COR-L47 (cell line): ENCODE measurements at regions not wholly inside any gene's neighbourhood (a gene's known extent, or its start where the extent isn't known, plus 50 kb on each side); places are given as distances from the start of the nearest gene placed in this dataset.
"Not testable (repeated sequence)": the region's sequence is repeated elsewhere in the genome, so short reads cannot be mapped to it uniquely, and the experiment has no call there.

Source experiments
- DNase-seq: peaks from one replicate; lab custom pipeline; 2025; lab: John Stamatoyannopoulos, UW

DNA sequence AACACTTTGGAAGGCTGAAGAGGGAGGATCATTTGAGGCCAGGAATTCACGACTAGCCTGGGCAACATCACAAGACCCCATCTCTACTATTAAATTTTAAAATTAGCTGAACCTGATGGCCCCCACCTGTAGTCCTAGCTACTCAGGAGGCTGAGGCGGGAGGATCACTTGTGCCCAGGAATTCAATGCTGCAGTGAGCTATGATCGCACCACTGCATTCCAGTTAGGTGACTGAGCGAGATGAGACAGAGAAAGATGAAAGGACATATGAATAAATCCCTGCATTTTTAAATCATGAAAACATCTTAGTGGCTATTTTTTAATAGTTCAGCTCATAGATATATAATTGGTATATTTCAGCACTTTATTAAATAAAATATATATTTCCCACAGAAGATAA is 93.8 kb downstream of the GPR63 start:
- DNase-seq: no peak

DNA sequence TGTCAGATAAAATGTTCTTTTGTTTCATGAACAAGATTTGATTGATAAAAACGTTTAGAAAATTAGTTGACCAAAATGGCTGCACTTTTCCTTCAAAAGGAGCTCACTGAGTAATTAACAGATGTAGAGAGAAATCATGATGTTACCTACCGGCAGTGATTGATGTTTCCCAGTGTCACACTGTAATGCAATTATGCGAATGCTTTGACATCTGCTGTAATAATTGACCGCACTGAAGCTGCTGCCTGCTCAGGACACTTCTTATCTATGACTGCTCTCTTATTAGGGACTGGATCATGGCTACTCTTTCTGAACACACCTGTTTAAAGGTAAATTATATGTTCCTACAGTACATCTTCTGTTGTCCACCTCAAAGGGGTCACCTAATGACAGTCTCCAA is 94.6 kb downstream of the GPR63 start:
- DNase-seq: no peak

DNA sequence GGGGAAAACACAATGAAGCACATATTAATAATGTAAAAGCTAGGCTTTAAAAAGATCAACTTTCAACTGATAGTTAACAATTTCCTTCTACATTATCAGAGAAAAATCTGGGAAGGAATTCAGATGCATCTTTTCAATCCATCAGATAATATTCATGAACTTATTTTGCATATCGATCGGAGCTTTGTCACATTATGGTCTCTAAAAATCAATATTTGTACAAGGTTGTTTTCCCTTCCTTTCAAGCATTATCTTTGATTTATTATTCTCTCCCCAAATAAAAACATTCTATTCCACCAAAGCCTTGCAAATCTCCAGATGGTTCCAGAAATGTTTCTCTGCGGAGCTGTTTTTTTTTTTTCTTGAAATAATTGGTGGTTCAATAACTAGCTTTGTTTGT is 101.9 kb downstream of the GPR63 start:
- DNase-seq: no peak

DNA sequence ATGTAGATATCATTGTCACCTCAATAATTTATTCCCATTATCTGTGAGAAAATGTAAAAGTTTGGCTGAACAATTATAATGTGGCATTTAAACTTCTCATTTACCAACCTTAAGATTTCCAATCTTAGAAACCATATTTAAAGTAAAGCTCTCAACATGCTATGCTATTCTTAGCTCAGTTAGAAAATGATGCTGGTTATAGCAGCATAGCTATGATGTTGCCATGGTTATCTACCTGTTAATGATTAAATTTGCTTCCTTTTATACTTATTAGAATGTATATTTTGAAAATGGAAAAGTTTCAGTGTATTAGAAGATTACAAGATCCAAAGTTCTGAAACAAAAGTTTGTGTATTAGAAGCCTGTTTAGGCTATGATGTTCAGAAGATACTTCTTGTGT is 110.1 kb downstream of the GPR63 start:
- no peak for DNase-seq

DNA sequence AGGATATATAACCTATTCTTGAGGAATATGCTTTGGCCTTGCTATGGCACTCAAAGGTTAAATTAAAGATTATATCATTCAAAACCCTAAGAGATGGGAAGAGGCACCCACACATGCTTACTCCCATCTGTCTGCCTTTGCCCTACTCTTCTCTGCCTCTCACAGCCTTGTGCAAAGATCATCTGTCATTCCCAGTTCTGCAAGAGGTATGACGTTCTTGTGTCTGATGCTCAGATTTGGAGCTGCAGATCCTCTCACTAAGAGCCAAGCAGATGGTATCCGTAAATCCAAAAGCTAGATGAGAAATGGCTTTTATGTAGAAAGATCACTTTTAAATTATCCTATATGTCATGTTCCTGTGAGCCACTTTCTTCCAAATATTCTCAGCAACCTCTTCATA is 112.0 kb downstream of the GPR63 start:
- DNase-seq: no peak

DNA sequence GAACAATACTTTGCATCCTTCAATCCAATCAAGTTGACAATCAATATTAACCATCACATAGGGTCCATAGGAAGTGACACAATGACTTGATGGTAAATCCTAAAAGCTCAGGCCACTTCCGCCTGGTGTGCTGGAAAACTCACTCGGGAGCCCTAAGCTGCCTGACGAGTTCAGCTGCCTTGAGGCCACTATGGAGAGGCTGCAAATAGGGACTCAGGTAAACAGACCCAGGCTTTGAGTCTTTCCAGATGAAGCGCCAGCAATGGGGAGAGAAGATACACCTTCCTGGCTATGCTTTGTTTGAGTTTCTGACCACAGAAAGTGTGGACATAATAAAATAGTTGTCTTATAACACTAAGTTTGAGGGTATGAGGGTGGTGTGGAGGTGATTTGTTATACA is 112.6 kb downstream of the GPR63 start:
- DNase-seq: no peak

DNA sequence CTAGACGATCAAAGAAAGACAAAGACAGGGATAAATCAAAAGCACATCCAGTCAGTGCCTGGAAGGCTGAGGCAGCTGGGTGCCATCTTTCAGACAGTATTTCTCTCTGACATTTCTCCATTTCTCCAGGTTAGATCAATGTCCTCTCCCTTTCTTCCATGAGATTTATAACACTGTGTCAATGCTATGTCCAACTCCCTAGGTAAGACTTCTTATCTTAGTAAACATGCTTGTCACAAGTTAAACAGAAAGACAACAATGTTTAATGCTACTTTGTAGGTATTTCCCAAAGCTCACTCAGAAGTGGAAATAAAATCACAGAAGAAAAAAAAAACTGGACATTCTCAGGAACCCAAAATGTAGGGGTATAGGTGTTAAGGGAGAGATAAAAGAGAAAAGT is 113.9 kb downstream of the GPR63 start:
- no peak for DNase-seq

DNA sequence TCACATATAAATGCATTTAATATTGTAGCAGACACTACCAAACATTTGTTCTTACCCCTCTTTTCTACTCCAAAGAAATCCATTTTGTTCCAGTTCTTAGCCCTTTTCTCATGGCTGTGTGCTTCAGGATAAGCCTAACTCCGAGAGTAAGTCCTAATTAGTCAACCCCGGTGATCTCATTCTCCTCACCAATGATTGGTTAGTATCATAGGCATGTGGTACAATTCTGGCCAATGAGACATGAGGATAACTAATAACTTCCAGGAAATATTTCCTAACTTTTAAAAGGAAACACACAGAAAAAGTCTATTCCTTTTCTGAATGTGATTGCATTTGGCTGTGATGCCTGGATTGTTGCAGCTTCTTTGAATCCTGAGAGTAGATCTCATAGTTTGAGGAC is 116.0 kb downstream of the GPR63 start:
- DNase-seq: no peak

DNA sequence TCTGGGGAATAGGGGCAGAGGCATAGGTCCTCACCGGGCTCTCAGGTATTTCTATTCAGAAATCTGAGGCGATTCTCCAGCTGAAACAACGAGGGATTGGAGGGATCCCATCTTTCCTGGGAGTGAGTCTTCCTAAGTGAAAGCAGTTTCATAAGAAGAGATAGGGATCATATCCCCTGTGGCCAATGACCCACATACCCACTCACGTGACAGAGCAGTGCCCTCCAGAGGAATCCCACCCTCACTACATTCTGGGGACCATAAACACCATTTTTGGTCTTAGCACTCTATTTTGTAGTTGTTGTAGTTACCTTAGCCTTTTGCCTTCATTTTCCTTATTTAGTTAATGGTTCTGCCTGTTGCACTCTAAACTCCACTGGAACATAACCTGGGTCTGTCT is 121.1 kb downstream of the GPR63 start:
- DNase-seq: no peak

DNA sequence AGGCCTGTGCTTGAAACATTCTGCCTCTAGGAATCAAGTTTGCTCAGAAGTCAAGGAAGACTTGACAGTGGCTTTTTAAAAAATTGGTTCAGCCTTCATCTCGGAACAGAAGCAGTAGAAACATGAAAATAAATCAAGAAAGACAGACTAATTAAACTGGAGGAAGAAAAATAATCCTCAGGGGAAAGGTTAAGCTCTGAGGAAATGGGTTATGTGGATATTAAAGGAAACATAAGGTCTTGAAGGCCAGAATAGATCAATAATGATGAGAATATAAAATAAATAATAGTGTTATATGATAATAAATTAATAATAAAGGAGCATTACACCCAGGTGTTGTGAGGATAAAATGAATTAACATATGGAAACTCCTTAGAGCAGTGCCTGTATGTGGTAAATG is 121.7 kb downstream of the GPR63 start:
- no peak for DNase-seq

DNA sequence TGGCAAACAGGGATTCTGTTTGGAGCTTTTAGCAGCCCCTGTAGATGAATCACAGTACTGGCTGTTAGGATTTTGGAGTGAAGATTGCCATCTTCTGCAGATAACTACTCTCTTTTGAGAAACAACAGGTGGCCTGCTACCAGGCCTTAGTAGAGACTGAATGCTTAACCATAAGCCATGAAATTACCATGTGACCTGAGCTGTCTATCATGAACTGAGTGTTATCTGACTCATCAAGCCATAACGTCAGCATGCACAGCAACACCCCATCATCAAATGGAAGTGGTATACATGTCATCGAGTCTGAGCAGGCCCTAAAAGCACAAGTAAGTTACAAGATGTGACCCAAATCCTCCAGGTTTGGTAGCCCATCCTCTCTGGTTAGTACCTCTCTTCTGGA is 132.6 kb downstream of the GPR63 start:
- DNase-seq: no peak

DNA sequence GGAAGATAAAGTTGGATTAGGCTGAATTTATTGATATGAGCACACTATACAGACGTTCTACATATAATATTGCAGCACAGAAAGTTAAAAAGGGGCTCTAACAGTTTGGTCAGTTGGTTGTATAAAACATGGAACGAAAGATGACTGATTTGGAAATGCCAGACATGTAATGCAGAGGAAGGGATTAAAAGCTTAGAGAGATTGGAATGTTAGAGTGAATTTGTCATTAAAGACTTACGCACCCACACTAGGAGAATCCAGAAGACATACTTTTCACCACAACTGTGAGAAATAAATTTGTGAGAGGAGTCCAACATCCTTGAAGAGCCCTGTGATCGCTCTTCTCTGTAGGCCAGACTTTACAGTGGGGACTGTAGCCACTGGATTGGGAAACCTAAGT is 134.7 kb downstream of the GPR63 start:
- no peak for DNase-seq

DNA sequence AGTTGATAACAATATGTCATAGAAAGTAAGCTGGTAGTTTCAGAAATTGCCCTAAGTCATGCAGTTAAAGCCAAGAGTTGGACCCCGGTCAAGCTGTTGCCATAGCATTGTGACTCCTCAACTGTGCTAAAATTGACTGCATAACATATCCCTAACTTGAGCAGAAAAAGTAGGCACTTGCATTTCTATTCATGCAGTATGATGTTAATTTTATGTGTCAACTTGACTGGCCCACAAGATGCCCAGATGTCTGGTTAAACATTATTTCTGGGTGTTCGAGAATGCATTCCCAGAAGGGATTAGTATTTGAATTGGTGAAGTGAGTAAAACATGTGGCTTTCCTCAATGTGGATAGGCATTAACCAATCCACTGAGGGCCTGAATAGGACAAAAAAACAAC is 136.4 kb downstream of the GPR63 start:
- DNase-seq: no peak

DNA sequence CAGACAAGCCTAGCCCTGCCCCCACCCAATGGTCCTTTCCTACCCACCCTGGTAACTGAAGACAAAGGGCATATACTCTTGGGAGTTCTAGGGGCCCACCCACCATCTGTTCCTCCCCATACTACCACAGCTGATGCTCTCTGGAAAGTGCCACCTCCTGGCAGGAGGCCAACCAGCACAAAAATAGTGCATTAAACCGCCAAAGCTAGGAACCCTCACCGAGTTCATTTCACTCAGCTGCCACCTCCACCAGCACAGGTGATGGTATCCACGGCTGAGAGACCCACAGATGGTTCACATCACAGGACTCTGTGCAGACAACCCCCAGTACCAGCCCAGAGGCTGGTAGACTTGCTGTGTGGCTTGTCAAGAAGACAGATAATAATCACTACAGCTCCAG is 131.5 kb downstream of the FHL5 start:
- not testable (repeated sequence) for DNase-seq

DNA sequence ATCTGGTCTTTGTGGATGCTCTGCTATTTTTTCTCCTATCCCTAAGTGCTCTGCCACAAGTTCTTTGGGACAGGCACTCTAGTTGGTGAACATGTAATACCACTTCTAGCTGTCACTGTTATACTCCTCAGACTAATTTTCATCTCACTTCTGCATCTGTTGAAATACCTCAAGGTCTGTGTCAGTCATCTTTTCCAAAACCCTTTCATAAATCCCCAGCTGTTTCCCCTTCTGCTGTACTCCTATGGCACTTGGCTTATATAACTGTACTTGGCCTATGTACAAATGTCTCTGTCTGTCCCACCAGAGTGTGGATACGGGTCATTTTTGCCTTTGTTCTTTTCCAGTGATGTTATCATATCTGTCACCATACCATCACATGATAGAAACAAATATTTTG is 124.2 kb downstream of the FHL5 start:
- no peak for DNase-seq

DNA sequence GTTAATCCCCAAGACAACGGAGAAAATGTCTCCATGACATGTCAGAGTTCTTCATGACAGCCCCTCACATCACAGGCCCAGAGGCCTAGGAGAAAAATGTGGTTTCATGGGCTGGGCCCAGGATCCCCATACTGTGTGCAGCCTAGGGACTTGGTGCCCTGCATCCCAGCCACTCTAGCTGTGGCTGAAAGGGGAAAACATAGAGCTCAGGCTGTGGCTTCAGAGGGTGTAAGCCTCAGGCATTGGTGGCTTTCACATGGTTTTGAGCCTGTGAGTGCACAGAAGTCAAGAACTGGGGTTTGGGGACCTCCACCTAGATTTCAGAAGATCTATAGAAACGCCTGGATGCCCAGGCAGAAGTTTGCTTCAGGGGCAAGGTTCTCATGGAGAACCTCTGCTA is 122.8 kb downstream of the FHL5 start:
- no peak for DNase-seq

DNA sequence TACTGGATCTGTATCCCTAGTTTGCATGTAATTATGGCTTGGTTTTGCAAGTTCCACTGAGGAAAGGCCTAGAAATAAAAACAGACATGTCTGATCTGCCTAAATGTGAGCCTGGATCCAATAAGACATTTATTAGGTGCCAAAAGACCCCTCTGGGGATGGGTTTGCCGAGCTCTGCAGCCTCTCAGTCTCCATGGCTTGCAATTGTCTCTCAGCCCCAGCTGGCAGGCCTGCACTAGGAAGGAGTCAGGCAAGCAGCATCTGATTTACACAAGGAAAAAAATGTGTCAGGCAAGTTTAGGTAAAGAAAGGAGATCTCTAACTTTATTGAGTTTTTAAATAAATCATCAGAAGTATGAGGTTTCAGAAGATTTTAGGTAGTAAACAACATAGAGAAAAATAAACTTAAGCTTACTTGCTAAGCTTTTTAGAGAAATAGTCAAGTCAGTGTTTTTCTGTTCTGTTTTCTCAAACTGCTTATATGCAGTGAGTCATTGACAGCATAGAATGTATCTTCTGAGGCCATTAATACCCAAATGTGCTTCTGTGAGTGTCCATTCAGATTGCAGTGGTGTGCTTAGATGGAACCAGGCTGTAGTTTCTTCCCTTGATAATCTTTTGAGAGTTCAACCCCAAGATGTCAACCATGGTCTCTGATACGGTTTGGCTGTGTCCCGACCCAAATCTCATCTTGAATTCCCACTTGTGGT is 121.0 kb downstream of the FHL5 start:
- DNase-seq: no peak

DNA sequence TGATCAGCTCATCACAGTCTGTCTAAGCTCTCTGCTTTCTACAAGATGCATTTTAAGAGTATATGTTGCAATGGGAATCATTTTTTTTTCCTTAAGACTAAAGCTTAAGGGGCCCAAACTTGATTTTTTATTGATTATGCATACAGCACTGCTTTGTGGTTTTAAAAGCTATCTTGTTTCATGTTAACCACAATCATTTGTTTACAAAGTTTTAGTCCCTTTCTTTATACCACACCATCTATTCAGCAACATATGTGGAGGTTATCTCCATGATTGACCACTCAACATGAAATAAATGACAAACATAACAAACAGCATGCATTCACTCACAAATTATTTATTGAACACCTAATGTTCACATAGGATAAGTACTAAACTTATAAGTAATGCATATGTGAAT is 119.1 kb downstream of the FHL5 start:
- DNase-seq: no peak

DNA sequence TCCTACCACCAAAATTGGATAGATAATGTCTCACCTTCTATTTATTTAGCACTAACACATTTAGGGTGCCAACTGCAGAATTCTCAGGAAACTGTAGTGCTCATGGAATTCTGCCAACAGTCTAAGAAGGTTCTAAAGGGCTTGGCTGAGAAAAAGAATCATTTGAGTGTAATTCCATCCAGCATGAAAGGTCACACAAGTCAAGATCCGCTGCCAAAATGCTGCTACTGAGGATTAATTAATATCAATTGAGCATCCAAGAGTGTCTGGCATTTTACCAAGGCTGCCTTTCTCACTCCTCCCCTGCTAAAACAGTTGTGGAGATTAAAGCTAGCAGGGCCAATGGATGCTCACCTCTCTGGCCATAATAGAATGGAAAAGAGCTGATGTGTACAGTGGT is 112.7 kb downstream of the FHL5 start:
- peak; percentile 80 for DNase-seq
